Choroid plexus epithelial cell (primary cell): ENCODE measurements at regions not wholly inside any gene's neighbourhood (a gene's known extent, or its start where the extent isn't known, plus 50 kb on each side); places are given as distances from the start of the nearest gene placed in this dataset.

ENCODE experiments used
- DNase-seq: peaks from one replicate; pipeline ENCODE4 v3.0.0-alpha.2; 2010; ENCODE audit warnings: low read depth
- H3K4me3 ChIP-seq: 2 replicates; pipeline ENCODE4 v1.5.1; 2011; ENCODE audit warnings: low read depth, mild to moderate bottlenecking, control low read depth, low read length, moderate library complexity
- CTCF ChIP-seq: conservative IDR thresholded peaks from 2 replicates; pipeline ENCODE4 v1.5.1; 2011; ENCODE audit warnings: low read depth, mild to moderate bottlenecking, control low read depth, inconsistent platforms, low read length, moderate library complexity

- DNase-seq, result no peak
- TF ChIP-seq CTCF, result no peak
- H3K4me3 ChIP-seq, result no peak overlapping the region
Measured at GRCh38 chr13:74865656-74866055, 616.3 kb downstream of the TBC1D4 start.

GRCh38 chr13:74860789-74861188, 621.2 kb downstream of the TBC1D4 start:
- no peak for DNase-seq

GRCh38 chr13:74850893-74851292, 631.1 kb downstream of the TBC1D4 start:
- no peak for DNase-seq
- TF ChIP-seq CTCF, result no peak
- H3K4me3 ChIP-seq, result no peak overlapping the region

More at GRCh38 chr13:74860789-74861188, 621.2 kb downstream of the TBC1D4 start:
- H3K4me3 ChIP-seq, result no peak overlapping the region
- no peak for TF ChIP-seq CTCF

DNA sequence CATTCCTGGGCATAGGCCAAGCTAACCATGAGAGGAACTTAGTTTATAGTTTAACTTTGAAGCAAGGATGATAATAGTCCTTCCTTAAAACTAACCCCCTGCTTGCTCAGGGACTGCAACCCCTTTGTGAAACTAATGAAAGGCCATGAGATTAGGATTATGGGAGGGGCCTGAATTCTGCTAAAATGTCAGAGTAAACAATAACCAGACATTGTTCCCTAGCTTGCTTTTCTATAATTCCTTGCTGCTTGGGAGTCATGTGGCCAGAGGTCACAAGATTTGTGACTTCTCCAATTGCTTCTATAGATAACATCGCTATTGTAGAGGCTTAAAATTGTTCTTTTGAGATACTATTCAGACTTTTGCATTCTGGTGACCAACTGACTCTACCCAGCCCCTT, 634.0 kb downstream of the TBC1D4 start:
- no peak overlapping the region for H3K4me3 ChIP-seq
- TF ChIP-seq CTCF, result no peak
- peak; percentile 13 for DNase-seq

DNA sequence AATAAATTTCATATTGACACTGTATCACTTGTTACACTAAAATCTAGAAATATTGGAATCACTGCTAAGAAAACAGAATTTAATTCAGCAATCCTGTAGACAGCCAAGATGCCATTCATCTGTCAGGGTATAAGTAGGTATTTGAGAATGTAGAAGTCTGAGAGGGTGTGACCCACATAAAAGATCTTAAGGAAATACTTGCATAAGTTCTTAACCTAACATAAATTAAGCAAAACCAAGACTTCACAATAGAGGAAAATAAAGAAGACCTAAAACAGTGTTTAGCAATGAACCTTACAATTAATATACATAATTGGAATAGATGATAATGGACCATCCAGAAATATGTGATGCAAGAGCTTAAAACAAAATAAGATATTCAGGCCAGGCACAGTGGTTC, 636.2 kb downstream of the TBC1D4 start:
- no peak overlapping the region for H3K4me3 ChIP-seq
- DNase-seq, result no peak
- no peak for TF ChIP-seq CTCF

GRCh38 chr13:74841651-74842050, 640.3 kb downstream of the TBC1D4 start:
- no peak overlapping the region for H3K4me3 ChIP-seq
- no peak for TF ChIP-seq CTCF
- no peak for DNase-seq

DNA sequence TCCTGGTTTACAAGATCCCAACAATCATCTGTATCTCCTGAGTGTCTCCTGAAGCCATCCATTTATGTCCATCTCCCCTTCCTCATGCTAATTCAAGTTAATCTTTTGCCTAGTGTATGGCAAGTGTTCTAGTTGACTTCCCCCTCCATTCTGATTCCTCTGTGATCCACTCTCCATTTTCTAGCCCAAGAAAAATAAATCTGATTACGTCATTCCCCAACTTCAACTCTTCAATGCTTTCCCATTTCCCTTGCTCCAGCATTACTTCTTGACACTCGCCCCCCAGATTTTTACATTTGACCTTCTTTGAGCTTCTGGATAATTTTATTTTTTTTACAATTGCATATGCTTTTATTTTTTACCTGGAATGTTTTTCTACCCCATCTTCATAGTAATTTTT, 640.8 kb downstream of the TBC1D4 start:
- H3K4me3 ChIP-seq, result no peak overlapping the region
- DNase-seq, result no peak
- TF ChIP-seq CTCF, result no peak
